Activated naive CD8-positive, alpha-beta T cell treated with anti-CD3 and anti-CD28 coated beads, Interleukin-2, amount 50 U/mL, for 16 hours (primary cell): ENCODE measurements at regions not wholly inside any gene's neighbourhood (a gene's known extent, or its start where the extent isn't known, plus 50 kb on each side); places are given as distances from the start of the nearest gene placed in this dataset.

Experiments
- DNase-seq: peaks from one replicate; pipeline ENCODE4 v3.0.0-alpha.2; 2020; ENCODE audit warnings: low read depth, low spot score

DNA sequence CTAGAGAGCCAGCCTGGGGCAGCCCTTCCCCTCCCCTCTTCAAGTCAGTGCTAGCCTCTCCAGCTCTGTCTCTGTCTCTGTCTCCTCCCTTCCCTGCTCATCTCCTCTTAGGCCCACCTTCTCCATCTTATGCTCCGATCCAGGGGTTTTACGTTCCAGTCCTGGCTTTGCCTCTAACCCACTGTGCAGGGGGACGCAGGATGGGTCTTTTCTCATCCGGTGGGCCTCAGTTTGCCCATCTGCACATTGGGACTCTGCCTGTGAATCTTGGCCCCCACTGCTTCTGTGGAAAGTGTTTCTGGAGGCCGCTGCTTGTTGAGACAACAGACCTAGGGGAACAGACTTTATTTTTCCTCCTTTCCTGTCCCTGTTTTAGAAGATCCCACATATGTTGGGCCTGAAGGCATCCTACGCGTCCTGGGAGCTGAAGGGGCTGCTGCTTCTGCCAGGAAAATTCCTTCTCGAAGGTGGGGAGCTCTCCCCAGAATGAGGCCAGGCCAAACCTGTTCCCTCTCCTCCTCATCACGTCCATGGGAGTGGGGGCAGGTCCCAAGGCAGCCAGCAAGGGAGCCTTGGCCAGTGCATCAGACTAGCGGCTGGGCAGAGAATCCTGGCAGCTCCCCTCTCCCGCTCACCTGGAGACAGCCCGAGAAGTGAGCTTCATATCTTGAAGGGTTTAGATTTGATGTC is 99.5 kb upstream of the CSF3R start:
- DNase-seq = no peak

GRCh38 chr1:36580524-36580923 is 97.8 kb upstream of the CSF3R start:
- no peak for DNase-seq

DNA sequence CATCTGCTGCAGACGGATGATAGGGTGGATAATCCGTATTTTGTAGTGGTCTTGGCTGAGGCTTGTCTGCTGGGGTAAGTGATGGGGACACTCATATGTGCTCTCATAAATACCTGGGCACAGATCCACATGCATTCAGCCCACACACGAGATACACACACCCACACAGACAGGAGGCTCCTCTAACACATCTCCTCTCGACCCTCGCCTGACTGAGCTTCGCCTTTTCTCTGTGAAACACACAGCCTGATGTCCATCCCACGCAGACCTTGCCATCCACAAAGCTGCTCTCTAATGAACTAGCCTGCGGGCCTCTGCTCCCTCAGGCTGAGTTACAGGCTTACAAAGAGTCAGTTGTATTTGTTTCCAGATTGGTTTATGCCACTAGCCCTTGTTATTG is 96.3 kb upstream of the CSF3R start:
- no peak for DNase-seq

- no peak for DNase-seq
Measured at GRCh38 chr1:36576551-36577110, 93.9 kb upstream of the CSF3R start.

DNA sequence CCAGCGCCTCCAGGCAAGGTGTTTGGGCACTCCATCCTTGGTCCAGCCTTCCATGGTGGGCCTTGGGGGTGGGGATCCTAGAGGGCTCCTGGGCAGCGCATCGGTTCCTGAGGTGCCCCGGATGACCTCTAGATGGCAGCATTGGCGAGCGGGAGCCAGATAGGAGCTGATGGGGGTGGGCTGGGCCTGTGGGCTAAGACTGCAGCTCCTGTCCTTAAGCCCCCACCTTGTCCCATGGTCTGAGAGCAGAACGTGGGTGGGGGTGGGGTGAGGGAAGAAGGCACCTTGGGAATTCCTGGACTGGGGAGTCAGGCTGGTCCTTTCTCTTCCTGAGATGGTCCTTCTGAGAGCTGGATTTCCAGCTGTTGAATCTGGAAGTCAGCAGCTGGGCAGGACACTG is 93.4 kb upstream of the CSF3R start:
- DNase-seq = no peak

DNA sequence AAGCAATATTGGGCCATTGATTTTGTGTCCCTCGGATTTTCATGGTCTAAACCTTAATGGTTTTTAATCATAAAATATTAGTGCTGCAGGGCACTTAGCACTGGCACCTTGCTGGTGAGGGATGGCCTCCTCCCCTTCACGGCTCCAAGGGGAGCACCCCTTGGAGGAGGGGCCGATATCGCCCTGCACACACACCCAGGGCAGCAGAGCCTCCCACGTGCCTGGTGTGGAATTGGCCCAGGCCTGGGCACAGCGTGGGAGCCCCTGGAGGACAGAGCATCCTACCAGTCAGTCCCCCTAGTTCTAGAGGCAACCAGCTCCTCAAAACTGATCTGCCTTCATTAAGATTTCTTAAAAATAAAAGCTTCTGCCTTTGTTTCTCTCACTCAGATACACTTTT is 90.7 kb upstream of the CSF3R start:
- no peak for DNase-seq

GRCh38 chr1:36572906-36573305 is 90.2 kb upstream of the CSF3R start:
- DNase-seq = no peak

DNA sequence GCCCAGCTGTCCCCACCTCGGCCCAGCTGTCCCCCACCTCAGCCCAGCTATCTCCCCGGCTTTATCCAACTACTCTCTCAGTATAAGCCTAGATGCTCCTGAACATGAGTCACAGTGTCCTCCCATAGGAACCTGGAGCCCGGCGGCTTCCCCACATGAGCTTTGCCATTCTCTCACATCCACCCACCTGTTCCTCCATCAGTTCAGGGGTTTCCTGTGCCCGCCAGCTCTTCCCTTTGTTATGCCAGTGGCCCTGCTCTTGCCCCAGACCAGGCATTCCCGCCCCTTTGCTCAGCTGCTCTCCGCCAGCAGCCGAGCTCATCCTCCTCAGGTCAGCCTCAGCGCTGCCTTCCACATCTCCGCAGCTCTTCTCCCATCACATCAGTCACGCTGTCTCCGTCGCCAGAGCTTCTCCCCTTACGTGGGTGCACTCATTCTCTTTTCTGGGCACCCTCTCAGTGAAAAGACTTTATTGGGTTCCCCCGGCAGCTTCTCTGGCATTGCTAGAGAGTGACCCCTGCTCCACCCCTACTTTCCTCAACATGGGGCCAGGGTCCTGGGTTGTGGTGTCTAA is 89.5 kb upstream of the CSF3R start:
- DNase-seq = no peak

DNA sequence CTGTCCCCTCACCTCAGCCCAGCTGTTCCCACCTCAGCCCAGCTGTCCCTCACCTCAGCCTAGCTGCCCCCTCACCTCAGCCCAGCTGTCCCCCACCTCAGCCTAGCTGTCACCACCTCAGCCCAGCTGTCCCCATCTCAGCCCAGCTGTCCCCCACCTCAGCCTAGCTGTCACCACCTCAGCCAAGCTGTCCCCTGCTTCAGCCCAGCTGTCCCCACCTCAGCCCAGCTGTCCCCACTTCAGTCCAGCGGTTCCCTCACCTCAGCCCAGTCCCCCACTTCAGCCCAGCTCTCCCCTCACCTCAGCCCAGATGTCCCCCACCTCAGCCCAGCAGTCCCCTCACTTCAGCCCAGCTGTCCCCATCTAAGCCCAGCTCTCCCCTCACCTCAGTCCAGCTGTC is 88.4 kb upstream of the CSF3R start:
- DNase-seq = no peak

DNA sequence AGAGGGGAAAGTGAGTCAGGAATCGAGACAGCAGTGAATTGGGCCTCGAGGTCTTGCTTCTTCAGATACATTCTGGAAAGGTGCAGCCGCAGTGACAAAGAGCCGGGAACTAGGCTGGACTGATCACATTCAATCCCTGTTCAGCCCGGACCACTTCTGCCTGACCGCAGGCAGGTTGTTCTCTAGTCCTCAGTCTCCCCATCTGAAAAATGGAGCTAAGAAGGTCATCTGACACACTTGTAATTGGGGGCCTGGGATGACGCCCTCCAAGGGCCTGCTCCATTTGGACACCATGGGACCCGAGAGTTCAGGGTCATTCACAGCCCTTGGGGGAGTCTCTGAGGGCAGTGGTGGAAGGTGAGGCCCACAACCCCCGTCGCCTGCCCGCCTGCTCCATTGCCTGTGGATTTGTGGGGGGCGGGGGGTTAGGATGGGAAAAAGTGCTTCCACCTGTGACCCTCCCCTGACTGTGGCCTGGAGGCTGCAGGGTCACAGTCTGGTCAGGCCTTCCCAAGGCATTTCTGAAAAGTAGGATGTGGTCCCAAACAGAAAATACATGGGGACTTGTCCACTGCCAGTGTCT is 87.9 kb upstream of the CSF3R start:
- no peak for DNase-seq

GRCh38 chr1:36570006-36570405 is 87.3 kb upstream of the CSF3R start:
- DNase-seq = no peak

DNA sequence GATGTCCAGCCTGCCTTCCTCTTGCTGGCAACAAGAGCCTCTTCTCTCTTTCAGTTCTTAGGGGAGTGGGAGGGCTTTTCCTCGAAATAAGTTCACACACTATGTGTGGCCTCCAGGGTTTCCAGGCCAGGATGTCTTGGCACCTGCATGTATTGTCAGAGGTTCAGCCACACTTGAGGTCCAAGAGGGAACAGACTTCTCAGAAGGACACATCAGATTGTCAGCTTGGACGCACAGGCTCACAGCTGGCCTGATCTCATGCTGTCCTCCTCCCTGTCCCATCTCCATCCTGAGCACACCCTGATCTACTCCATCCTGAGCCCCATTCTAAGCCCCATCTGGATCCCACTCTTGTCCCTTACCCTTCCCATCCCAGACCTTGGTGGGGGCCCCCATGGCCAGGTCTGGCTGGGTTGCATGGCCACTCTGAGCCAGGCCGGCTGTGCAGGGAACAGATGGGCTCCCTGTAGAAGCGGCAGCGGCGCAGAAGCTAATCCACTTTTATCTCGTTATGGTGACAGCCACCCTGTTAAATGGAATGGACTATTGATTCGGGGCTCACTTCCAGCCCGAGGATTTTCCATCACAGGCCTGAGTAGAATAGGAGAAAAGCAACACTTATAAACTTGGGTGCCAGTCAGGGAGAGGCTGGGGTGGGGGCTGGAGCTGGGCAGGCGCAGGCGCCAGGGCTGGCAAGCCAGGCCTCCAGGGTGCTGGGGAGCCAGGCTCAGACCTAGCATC is 85.1 kb upstream of the CSF3R start:
- DNase-seq = no peak

- no peak for DNase-seq
Measured at GRCh38 chr1:36565576-36566501, 83.1 kb upstream of the CSF3R start.

DNA sequence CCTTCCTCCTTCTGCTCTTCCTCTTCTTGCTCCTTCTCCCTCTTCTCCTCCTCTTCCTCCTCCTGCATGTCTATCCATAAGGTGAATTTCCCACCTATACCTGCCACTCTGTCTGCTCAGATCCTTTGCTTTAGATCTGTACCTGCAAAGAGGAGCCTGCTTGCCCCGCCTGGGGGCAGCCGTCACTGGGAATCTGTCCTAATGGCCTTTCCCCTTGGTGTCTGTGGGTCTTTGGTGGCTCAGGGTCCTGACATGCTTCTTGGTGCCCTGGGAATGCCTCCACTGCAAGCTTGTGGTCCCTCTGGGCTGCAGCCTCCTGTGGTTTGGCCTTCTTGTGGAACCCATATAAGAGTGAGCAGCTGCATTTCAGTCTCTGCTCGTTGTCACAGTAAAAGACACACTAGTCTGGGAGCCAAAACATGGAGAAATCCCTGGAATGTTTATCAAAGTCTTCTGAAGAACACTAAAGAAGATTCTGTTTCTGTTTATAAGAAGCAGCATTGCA is 79.5 kb upstream of the CSF3R start:
- DNase-seq = no peak

DNA sequence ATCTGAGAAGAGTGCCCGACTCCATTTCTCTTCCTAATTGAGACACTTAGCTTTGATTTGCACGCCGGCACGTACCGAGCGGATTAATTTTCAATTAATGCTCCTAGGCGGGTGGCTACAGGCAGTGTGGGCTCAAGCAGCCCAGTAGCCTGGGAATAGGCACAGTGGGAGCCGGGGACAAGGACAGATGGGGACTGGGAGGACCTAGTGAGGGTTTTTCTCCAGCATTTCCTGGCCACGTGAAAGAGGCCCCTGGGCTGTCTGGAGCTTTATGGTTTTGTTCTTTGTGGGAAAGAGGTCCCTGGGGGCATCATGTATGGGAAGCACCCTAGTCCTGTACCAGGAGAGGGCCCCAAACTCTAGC is 78.6 kb upstream of the CSF3R start:
- DNase-seq = no peak

GRCh38 chr1:36560621-36561360 is 78.1 kb upstream of the CSF3R start:
- no peak for DNase-seq

DNA sequence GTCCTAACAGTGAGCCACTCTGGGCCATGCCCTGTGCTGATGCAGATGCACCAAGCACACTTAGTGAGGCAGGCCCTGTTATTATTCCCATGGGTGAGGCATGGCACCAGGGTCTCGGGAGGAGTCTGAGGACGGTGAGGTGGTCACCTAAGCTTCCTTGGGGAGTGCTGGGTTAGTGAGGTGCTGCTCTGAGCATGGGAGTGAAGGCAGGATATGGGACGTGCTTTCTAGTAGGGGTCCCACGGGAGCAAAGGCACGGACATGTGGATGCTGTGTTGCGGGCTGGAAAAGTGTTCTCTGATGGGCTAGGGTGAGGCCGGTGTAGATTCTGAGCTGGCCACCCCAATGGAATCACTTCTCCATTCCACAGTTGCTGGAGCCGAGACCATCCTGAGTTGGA is 77.5 kb upstream of the CSF3R start:
- DNase-seq = no peak

DNA sequence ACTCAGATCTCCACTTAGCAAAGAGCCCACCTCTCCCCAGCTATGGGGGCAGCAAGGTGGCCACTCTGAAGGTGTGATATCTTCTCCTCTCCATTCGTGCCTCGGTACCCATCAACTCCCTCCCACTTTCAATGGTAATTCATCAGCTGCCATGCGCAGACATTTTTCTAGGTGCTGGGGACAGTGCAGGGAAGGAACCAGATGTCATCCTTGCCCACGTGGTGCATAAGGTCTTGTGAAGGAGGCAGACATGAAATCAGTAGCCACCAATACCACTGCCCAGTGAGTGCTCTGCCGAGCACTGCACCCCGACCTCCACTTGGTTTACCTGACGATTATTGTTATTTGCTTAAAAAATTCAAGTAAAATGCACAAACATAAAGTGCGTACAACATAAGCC is 76.3 kb upstream of the CSF3R start:
- no peak for DNase-seq

DNA sequence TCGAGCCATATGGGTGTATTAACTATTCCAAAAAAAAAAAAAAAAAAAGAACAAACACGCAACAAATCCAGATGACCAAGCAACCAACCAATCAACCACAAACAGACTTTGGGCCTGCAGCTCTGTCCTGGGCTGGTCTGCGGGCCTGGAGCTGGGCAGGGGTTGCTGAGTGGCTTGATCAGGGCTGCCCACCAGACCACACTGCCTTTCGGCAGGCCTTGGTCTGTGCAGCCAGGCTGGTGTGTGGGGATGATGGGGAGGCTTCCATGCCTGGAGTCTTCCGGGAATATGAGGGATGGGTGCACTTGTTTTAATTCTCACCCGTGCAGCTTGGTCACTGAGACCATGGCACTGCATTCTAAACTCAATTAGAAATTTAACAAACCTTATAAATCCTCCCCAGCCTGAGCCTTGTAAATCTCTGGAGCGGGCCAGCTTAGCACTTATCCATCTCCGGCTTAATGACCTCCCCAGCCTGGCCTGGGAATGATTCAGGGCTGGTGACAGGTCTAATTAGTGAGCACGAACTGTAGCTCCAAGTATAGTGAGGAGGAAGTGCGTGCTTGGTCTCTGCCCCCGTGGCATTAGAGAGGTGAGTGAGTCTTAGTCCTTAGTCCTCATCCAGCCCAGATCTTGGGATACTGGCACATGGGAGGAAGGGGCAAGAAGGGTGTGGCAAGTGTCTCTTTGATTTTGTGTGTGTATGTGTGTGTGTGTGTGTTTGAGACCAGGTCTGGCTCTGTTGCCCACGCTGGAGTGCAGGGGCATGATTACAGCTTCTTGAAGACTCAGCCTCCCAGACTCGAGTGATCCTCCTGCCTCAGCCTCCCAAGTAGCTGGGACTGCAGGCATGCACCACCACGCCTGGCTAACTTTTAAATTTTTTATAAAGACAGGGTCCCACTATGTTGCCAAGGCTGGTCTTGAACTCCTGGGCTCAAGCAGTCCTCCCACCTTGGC is 74.6 kb upstream of the CSF3R start:
- no peak for DNase-seq
